OCI-LY1 (cell line): ENCODE measurements at regions not wholly inside any gene's neighbourhood (a gene's known extent, or its start where the extent isn't known, plus 50 kb on each side); places are given as distances from the start of the nearest gene placed in this dataset.

Experiments used
- EZH2 ChIP-seq: fragments of 200-600 bp; sonication (generic), shearing (Covaris generic); IDR thresholded peaks from 2 replicates; pipeline ENCODE4 v1.8.0; 2017; ENCODE audit warnings: borderline replicate concordance, mixed run types, mild to moderate bottlenecking, antibody characterized with exemption, low read length, moderate library complexity, mixed read lengths
- TF ChIP-seq, protein P1 (sequence below): fragments of 200-600 bp; sonication (generic), shearing (Covaris generic); IDR thresholded peaks from 2 replicates; pipeline ENCODE4 v1.5.1; 2017; ENCODE audit warnings: mild to moderate bottlenecking, antibody characterized with exemption, low read length, moderate library complexity, mixed read lengths

DNA sequence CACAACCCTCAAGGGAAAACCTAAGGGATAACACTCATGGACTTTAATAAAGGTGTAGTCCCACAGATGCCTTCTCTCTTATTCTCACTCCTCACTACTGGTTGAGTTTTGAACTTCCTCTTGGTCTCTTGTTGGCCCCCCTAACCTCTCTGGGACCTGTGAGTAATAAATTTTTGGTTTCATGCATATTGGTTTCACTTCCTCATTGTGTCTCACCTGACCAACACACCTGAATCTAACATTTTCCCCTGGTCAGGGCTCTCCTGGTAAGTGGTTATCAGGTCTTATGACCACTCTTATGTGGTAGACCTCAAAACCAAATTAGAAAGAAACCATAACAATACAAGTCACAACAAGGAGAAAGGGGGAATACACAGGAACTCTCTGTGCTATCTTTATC lies 60.5 kb upstream of the PRMT6 start:
- TF ChIP-seq, protein P1, sequence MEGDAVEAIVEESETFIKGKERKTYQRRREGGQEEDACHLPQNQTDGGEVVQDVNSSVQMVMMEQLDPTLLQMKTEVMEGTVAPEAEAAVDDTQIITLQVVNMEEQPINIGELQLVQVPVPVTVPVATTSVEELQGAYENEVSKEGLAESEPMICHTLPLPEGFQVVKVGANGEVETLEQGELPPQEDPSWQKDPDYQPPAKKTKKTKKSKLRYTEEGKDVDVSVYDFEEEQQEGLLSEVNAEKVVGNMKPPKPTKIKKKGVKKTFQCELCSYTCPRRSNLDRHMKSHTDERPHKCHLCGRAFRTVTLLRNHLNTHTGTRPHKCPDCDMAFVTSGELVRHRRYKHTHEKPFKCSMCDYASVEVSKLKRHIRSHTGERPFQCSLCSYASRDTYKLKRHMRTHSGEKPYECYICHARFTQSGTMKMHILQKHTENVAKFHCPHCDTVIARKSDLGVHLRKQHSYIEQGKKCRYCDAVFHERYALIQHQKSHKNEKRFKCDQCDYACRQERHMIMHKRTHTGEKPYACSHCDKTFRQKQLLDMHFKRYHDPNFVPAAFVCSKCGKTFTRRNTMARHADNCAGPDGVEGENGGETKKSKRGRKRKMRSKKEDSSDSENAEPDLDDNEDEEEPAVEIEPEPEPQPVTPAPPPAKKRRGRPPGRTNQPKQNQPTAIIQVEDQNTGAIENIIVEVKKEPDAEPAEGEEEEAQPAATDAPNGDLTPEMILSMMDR, result no peak
- TF ChIP-seq EZH2, result no peak
